WTC11 (cell line): ENCODE measurements at regions not wholly inside any gene's neighbourhood (a gene's known extent, or its start where the extent isn't known, plus 50 kb on each side); places are given as distances from the start of the nearest gene placed in this dataset.
A peak's percentile ranks its signal among the peaks of the same experiment; 100 is the strongest.

Experiments
- ATAC-seq: fragments of 200-7000 bp; cut with Tn5 transposase; 2 replicates; pipeline ENCODE4 v1.10.0; 2021; ENCODE audit warnings: mild to moderate bottlenecking, moderate library complexity
- CTCF ChIA-PET: fragments of 300-600 bp; sonication (Branson Sonifier 250); formaldehyde crosslinking; loops from one replicate; lab custom pipeline; 2021; ENCODE audit warnings: antibody characterized with exemption; lab: Charles Lee
- POLR2A ChIA-PET: fragments of 350-600 bp; sonication (Branson Sonifier 250); formaldehyde crosslinking; loops from one replicate; lab custom pipeline; 2021; ENCODE audit warnings: antibody characterized with exemption; lab: Charles Lee
- DNase-seq: peaks from one replicate; pipeline ENCODE4 v3.0.0; 2021; ENCODE audit warnings: low spot score
- H3K27ac Mint-ChIP-seq: 2 replicates; pipeline ENCODE4 v1.8.0; 2021; ENCODE audit warnings: mixed read lengths
- H3K27me3 Mint-ChIP-seq: 2 replicates; pipeline ENCODE4 v1.8.0; 2021; ENCODE audit warnings: low read depth, mild to moderate bottlenecking, moderate library complexity, mixed read lengths
- H3K36me3 Mint-ChIP-seq: 2 replicates; pipeline ENCODE4 v1.8.0; 2021; ENCODE audit warnings: mixed read lengths
- H3K4me1 Mint-ChIP-seq: 2 replicates; pipeline ENCODE4 v1.8.0; 2022; ENCODE audit warnings: mixed read lengths
- H3K4me3 Mint-ChIP-seq: 2 replicates; pipeline ENCODE4 v1.8.0; 2021; ENCODE audit warnings: mild to moderate bottlenecking, moderate library complexity, mixed read lengths
- H3K9me3 Mint-ChIP-seq: 2 replicates; pipeline ENCODE4 v1.8.0; 2021; ENCODE audit warnings: mixed read lengths
- AFF4 ChIP-seq: sonication (generic); formaldehyde crosslinking; IDR thresholded peaks from 2 replicates; pipeline ENCODE4 v1.8.1; 2023; ENCODE audit warnings: mild to moderate bottlenecking, missing genetic modification reagents, borderline replicate concordance
- ATF1 ChIP-seq: sonication (generic); formaldehyde crosslinking; IDR thresholded peaks from 2 replicates; pipeline ENCODE4 v1.8.1; 2023; ENCODE audit warnings: mild to moderate bottlenecking, moderate library complexity, missing genetic modification reagents
- CBFB ChIP-seq: sonication (generic); formaldehyde crosslinking; IDR thresholded peaks from 2 replicates; pipeline ENCODE4 v1.8.1; 2022; ENCODE audit warnings: mild to moderate bottlenecking, low read depth, missing genetic modification reagents
- CDX4 ChIP-seq: fragments of 250-450 bp; sonication (Bioruptor Pico); IDR thresholded peaks from 2 replicates; pipeline ENCODE4 v1.9.0; 2021; ENCODE audit warnings: moderate library complexity, mild to moderate bottlenecking, inconsistent platforms, borderline replicate concordance
- CREB1 ChIP-seq: sonication (generic); formaldehyde crosslinking; IDR thresholded peaks from 2 replicates; pipeline ENCODE4 v1.8.0; 2023; ENCODE audit warnings: mild to moderate bottlenecking, missing genetic modification reagents
- CREM ChIP-seq: sonication (generic); formaldehyde crosslinking; IDR thresholded peaks from 2 replicates; pipeline ENCODE4 v1.8.1; 2022; ENCODE audit warnings: mild to moderate bottlenecking, missing genetic modification reagents, moderate library complexity
- E2F5 ChIP-seq: sonication (generic); formaldehyde crosslinking; IDR thresholded peaks from 2 replicates; pipeline ENCODE4 v1.8.1; 2022; ENCODE audit warnings: mild to moderate bottlenecking, moderate library complexity, missing genetic modification reagents
- ESRRA ChIP-seq: sonication (generic); formaldehyde crosslinking; IDR thresholded peaks from 2 replicates; pipeline ENCODE4 v1.8.1; 2022; ENCODE audit warnings: mild to moderate bottlenecking, missing genetic modification reagents, borderline replicate concordance
- FOXK1 ChIP-seq: sonication (generic); formaldehyde crosslinking; IDR thresholded peaks from 2 replicates; pipeline ENCODE4 v1.8.0; 2022; ENCODE audit warnings: mild to moderate bottlenecking, moderate library complexity, missing genetic modification reagents
- FOXP4 ChIP-seq: sonication (generic); formaldehyde crosslinking; IDR thresholded peaks from 2 replicates; pipeline ENCODE4 v1.8.0; 2022; ENCODE audit warnings: mild to moderate bottlenecking, missing genetic modification reagents
- GTF2I ChIP-seq: fragments of 250-450 bp; sonication (Bioruptor Pico); conservative IDR thresholded peaks from 2 replicates; pipeline ENCODE4 v1.4.0; 2021; ENCODE audit warnings: mild to moderate bottlenecking
- MXD4 ChIP-seq: fragments of 250-450 bp; sonication (Bioruptor Pico); IDR thresholded peaks from 2 replicates; pipeline ENCODE4 v1.8.0; 2021; ENCODE audit warnings: mild to moderate bottlenecking, moderate library complexity, borderline replicate concordance
- NFE2L1 ChIP-seq: sonication (generic); formaldehyde crosslinking; IDR thresholded peaks from 2 replicates; pipeline ENCODE4 v1.8.1; 2023; ENCODE audit warnings: missing genetic modification reagents
- PRRX2 ChIP-seq: fragments of 250-450 bp; sonication (Bioruptor Pico); IDR thresholded peaks from 2 replicates; pipeline ENCODE4 v1.8.0; 2021; ENCODE audit warnings: mild to moderate bottlenecking
- RORB ChIP-seq: fragments of 250-450 bp; sonication (Bioruptor Pico); IDR thresholded peaks from 2 replicates; pipeline ENCODE4 v1.9.0; 2021; ENCODE audit warnings: mild to moderate bottlenecking
- SMAD4 ChIP-seq: sonication (generic); formaldehyde crosslinking; IDR thresholded peaks from 2 replicates; pipeline ENCODE4 v1.8.0; 2022; ENCODE audit warnings: mild to moderate bottlenecking, missing genetic modification reagents
- ZBTB21 ChIP-seq: sonication (generic); formaldehyde crosslinking; IDR thresholded peaks from 2 replicates; pipeline ENCODE4 v1.8.1; 2023; ENCODE audit warnings: mild to moderate bottlenecking, missing genetic modification reagents, borderline replicate concordance
- ZMAT4 ChIP-seq: fragments of 250-450 bp; sonication (Bioruptor Pico); IDR thresholded peaks from 2 replicates; pipeline ENCODE4 v1.9.0; 2021; ENCODE audit warnings: mild to moderate bottlenecking
- ZNF263 ChIP-seq: sonication (generic); formaldehyde crosslinking; IDR thresholded peaks from 2 replicates; pipeline ENCODE4 v1.8.1; 2022; ENCODE audit warnings: low read depth, mild to moderate bottlenecking, moderate library complexity, missing genetic modification reagents
- ZNF671 ChIP-seq: fragments of 250-450 bp; sonication (Bioruptor Pico); IDR thresholded peaks from 2 replicates; pipeline ENCODE4 v1.8.0; 2021; ENCODE audit warnings: mild to moderate bottlenecking

- TF ChIP-seq E2F5 (CRISPR knock-in tag) = no peak
- TF ChIP-seq FOXK1 (CRISPR knock-in tag) = no peak
- TF ChIP-seq ZBTB21 (CRISPR knock-in tag) = no peak
- no peak for TF ChIP-seq ZMAT4
- no peak for TF ChIP-seq ZNF263 (CRISPR knock-in tag)
- TF ChIP-seq CREB1 = no peak
- TF ChIP-seq SMAD4 (CRISPR knock-in tag) = no peak
- no peak for TF ChIP-seq CDX4
- no peak for TF ChIP-seq ZNF671 (CRISPR knock-in tag)
- TF ChIP-seq GTF2I = no peak
Measured at GRCh38 chr1:188065917-188066316, 1237.2 kb downstream of the PLA2G4A start (continued).

- ATAC-seq (peak; percentile 95), DNase-seq (peak; percentile 25)
- ChIA-PET POLR2A (no interaction called here), CTCF (interaction anchor here (0.7 to 1.4 kb wide), 4 partner anchors 18 to 1096 kb away, joined by 3 read pairs; no protein-coding TSS in a partner anchor)
- Mint-ChIP-seq H3K4me1 (no peaks in the 10 kb centered on the region), H3K9me3 (peaks cover 19% of the 10 kb centered on the region), H3K36me3 (peaks cover 4% of the 10 kb centered on the region; the same call in 1 of the 2 replicates), H3K4me3 (no peak overlapping the region), H3K27ac (no peak overlapping the region), H3K27me3 (no peaks in the 10 kb centered on the region)
- TF ChIP-seq ATF1 (CRISPR knock-in tag) (no peak), AFF4 (no peak), PRRX2 (CRISPR knock-in tag) (no peak), E2F5 (CRISPR knock-in tag) (no peak), CBFB (CRISPR knock-in tag) (no peak), FOXP4 (CRISPR knock-in tag) (no peak), CREM (CRISPR knock-in tag) (no peak), RORB (CRISPR knock-in tag) (no peak), ESRRA (no peak), MXD4 (CRISPR knock-in tag) (no peak), CREB1 (no peak), NFE2L1 (CRISPR knock-in tag) (no peak)
Measured at GRCh38 chr1:188070848-188071247, 1242.1 kb downstream of the PLA2G4A start.
